GM12878 (cell line): ENCODE measurements at regions not wholly inside any gene's neighbourhood (a gene's known extent, or its start where the extent isn't known, plus 50 kb on each side); places are given as distances from the start of the nearest gene placed in this dataset.

Experiments
- ATAC-seq: fragments of 200-7000 bp; cut with Tn5 transposase; 3 replicates; pipeline ENCODE4 v1.9.1; 2020; ENCODE audit warnings: mild to moderate bottlenecking, moderate library complexity
- BruUV-seq: library from RNA; stranded (reverse); fragments of 400-500 nt; replicated peaks from 2 replicates; lab custom pipeline; 2021; lab: Mats Ljungman, UMichigan
- CTCF ChIA-PET: fragments of 300-600 bp; sonication (Branson Sonifier 250); formaldehyde crosslinking; extraction: SDS; loops from one replicate; lab custom pipeline; 2021; ENCODE audit warnings: inconsistent platforms; lab: Yijun Ruan, JAX
- POLR2A ChIA-PET: fragments of 350-600 bp; formaldehyde crosslinking; extraction: SDS; loops from one replicate; lab custom pipeline; 2021; ENCODE audit warnings: inconsistent platforms; lab: Charles Lee
- RAD21 ChIA-PET: fragments of 300-600 bp; sonication (Branson Sonifier 250); formaldehyde crosslinking; loops from one replicate; lab custom pipeline; 2023; ENCODE audit warnings: antibody characterized with exemption; ENCODE audit not compliant: unreplicated experiment; lab: Charles Lee
- SMC1A ChIA-PET: fragments of 300-600 bp; sonication (Branson Sonifier 250); formaldehyde crosslinking; loops from one replicate; lab custom pipeline; 2023; ENCODE audit not compliant: unreplicated experiment, uncharacterized antibody; lab: Charles Lee
- DNase-seq: peaks from one replicate; pipeline ENCODE4 v3.0.0-alpha.2; 2011; ENCODE audit warnings: low read depth, low spot score
- FAIRE-seq: peaks from 3 replicates; lab custom pipeline; 2011; peaks lifted over from hg19 to GRCh38; lab: Jason Lieb, UNC
- H2AFZ ChIP-seq: 2 replicates; pipeline ENCODE4 v1.6.0; 2011; ENCODE audit warnings: low read depth, low read length, control low read depth; ENCODE audit not compliant: control insufficient read depth
- H3K27ac ChIP-seq: 2 replicates; pipeline ENCODE4 v1.5.1; 2011; ENCODE audit warnings: control low read depth; ENCODE audit not compliant: control insufficient read depth, insufficient read depth
- H3K27me3 ChIP-seq, 2 experiments: replicated peaks in 1 of 2; 2 replicates each; pipeline versions ENCODE4 v1.6.0 to v1.6.1; 2011; ENCODE audit warnings: low read length in 1 of 2; ENCODE audit not compliant: control insufficient read depth in 2 of 2, insufficient read depth in 2 of 2
- H3K36me3 ChIP-seq, 2 experiments: 2 replicates each; pipeline ENCODE4 v1.5.1; 2011; ENCODE audit warnings: low read length in 1 of 2; ENCODE audit not compliant: control insufficient read depth in 2 of 2, insufficient read depth in 2 of 2
- H3K4me1 ChIP-seq: 2 replicates; pipeline ENCODE4 v1.6.1; 2011; ENCODE audit warnings: mild to moderate bottlenecking, low read length, moderate library complexity, mixed read lengths; ENCODE audit not compliant: control insufficient read depth, insufficient read depth
- H3K4me2 ChIP-seq: 2 replicates; pipeline ENCODE4 v1.6.0; 2011; ENCODE audit warnings: control low read depth; ENCODE audit not compliant: control insufficient read depth, insufficient read depth
- H3K4me3 ChIP-seq: fragments of 200-600 bp; sonication (generic); 2 replicates; pipeline ENCODE4 v1.5.1; 2016
- H3K79me2 ChIP-seq: 2 replicates; pipeline ENCODE4 v1.6.0; 2011; ENCODE audit warnings: low read length; ENCODE audit not compliant: control insufficient read depth, insufficient read depth
- H3K9ac ChIP-seq: 2 replicates; pipeline ENCODE4 v1.8.0; 2011; ENCODE audit warnings: low read length, control low read depth, mixed read lengths; ENCODE audit not compliant: control insufficient read depth, insufficient read depth
- H3K9me3 ChIP-seq: replicated peaks from 3 replicates; pipeline ENCODE4 v1.5.1; 2011; ENCODE audit warnings: mild to moderate bottlenecking, low read length; ENCODE audit not compliant: control insufficient read depth, insufficient read depth
- H4K20me1 ChIP-seq: 2 replicates; pipeline ENCODE4 v1.6.0; 2011; ENCODE audit not compliant: control insufficient read depth, insufficient read depth
- BACH1 ChIP-seq: fragments of 450-650 bp; IDR thresholded peaks from 2 replicates; pipeline ENCODE4 v1.6.1; 2017; ENCODE audit warnings: mild to moderate bottlenecking, borderline replicate concordance
- CBX5 ChIP-seq: sonication (generic); IDR thresholded peaks from 2 replicates; pipeline ENCODE4 v1.6.1; 2016; ENCODE audit warnings: low read depth, moderate library complexity, mild to moderate bottlenecking, inconsistent platforms
- CEBPZ ChIP-seq: fragments of 150-350 bp; IDR thresholded peaks from 2 replicates; pipeline ENCODE4 v1.6.1; 2016; ENCODE audit warnings: low read depth, low read length
- CUX1 ChIP-seq: IDR thresholded peaks from 2 replicates; pipeline ENCODE4 v1.6.1; 2012; ENCODE audit warnings: improper control_type of control experiment, low read depth, low read length; ENCODE audit not compliant: insufficient replicate concordance
- KDM1A ChIP-seq: fragments of 200-600 bp; sonication (generic); IDR thresholded peaks from 2 replicates; pipeline ENCODE4 v1.6.1; 2016; ENCODE audit warnings: borderline replicate concordance
- MXI1 ChIP-seq: fragments of 150-350 bp; IDR thresholded peaks from 2 replicates; pipeline ENCODE4 v1.6.1; 2011; ENCODE audit warnings: low read depth, mild to moderate bottlenecking, inconsistent platforms, low read length, improper control_type of control experiment
- NFIC ChIP-seq: IDR thresholded peaks from 2 replicates; pipeline ENCODE4 v1.6.1; 2012; ENCODE audit warnings: low read depth, mild to moderate bottlenecking, inconsistent platforms, low read length, moderate library complexity
- NR2C2 ChIP-seq: IDR thresholded peaks from 2 replicates; pipeline ENCODE4 v1.6.1; 2011; ENCODE audit warnings: borderline replicate concordance, low read depth; ENCODE audit not compliant: control insufficient read depth, insufficient read length
- NRF1 ChIP-seq: conservative IDR thresholded peaks from 2 replicates; pipeline ENCODE4 v1.6.1; 2011; ENCODE audit warnings: mild to moderate bottlenecking, low read depth, low read length, improper control_type of control experiment
- RELA ChIP-seq: fragments of 450-650 bp; IDR thresholded peaks from 2 replicates; pipeline ENCODE4 v1.8.0; 2014; ENCODE audit warnings: borderline replicate concordance; ENCODE audit not compliant: partially characterized antibody
- SIN3A ChIP-seq: IDR thresholded peaks from 2 replicates; pipeline ENCODE4 v1.6.1; 2012; ENCODE audit warnings: low read depth, low read length, improper control_type of control experiment
- SRF ChIP-seq, 2 experiments: IDR thresholded peaks; 2 replicates each; pipeline ENCODE4 v1.6.1; 2011; ENCODE audit warnings: low read depth in 2 of 2, low read length in 2 of 2, mild to moderate bottlenecking in 1 of 2, moderate library complexity in 1 of 2
- STAT3 ChIP-seq: IDR thresholded peaks from 2 replicates; pipeline ENCODE4 v1.6.1; 2011; ENCODE audit warnings: low read depth, low read length, improper control_type of control experiment
- SUZ12 ChIP-seq: fragments of 200-600 bp; sonication (generic); IDR thresholded peaks from one replicate; pipeline ENCODE4 v1.6.1; 2018; ENCODE audit warnings: antibody characterized with exemption, mild to moderate bottlenecking; ENCODE audit not compliant: unreplicated experiment
- WRNIP1 ChIP-seq: IDR thresholded peaks from 2 replicates; pipeline ENCODE4 v1.6.1; 2011; ENCODE audit warnings: low read depth, low read length, improper control_type of control experiment, borderline replicate concordance
- WGBS: methylation state at CpG from one replicate; pipeline ENCODE4 v1.1.6; 2016; ENCODE audit warnings: low lambda C conversion rate; ENCODE audit not compliant: insufficient replicate concordance, insufficient coverage; ENCODE audit errors: missing lambda C conversion rate; 5-methylcytosine and 5-hydroxymethylcytosine counted together
- in situ Hi-C: fragments of 300-500 bp; cut with MboI; formaldehyde crosslinking; loops from 9 replicates; pipeline ENCODE4 v1.14.3; 2018; ENCODE audit warnings: mixed read lengths
- intact Hi-C: fragments of 100-400 bp; cut with micrococcal nuclease; formaldehyde crosslinking; loops from one replicate; pipeline ENCODE4 v1.14.2; 2022; ENCODE audit not compliant: unreplicated experiment

- H3K9me3 ChIP-seq: no peaks in the 10 kb centered on the region
- no peak overlapping the region for H3K9ac ChIP-seq
- FAIRE-seq: no peak
- H4K20me1 ChIP-seq: no peaks in the 10 kb centered on the region
- POLR2A ChIA-PET: no interaction called here
- CTCF ChIA-PET: no interaction called here
- H3K27me3 ChIP-seq: no peaks in the 10 kb centered on the region
- RAD21 ChIA-PET: no interaction called here
- H3K36me3 ChIP-seq: no peaks in the 10 kb centered on the region
- H3K4me2 ChIP-seq: no peak overlapping the region
- no peak for DNase-seq
- no peak overlapping the region for H3K27ac ChIP-seq
- no peaks in the 10 kb centered on the region for H3K79me2 ChIP-seq
- no peak overlapping the region for H3K4me3 ChIP-seq
- SMC1A ChIA-PET: interaction anchor here (0.9 kb wide), 1 partner anchor 13 kb away, joined by 3 read pairs; no protein-coding TSS in a partner anchor
- in situ Hi-C loops (no loop called here), intact Hi-C loops (no loop called here)
- H3K4me1 ChIP-seq: no peaks in the 10 kb centered on the region
- 8% methylated on average over 10 of the region's 10 CpGs for WGBS
- no peak overlapping the region for H2AFZ ChIP-seq
- no peak for ATAC-seq
- no TSS peak for BruUV-seq
- no peak for TF ChIP-seq MXI1
- no peak for TF ChIP-seq BACH1
- no peak for TF ChIP-seq STAT3
- no peak for TF ChIP-seq CBX5
- no peak for TF ChIP-seq CEBPZ
- no peak for TF ChIP-seq KDM1A
- TF ChIP-seq NRF1: no peak
- no peak for TF ChIP-seq SUZ12
- TF ChIP-seq RELA: no peak
- no peak for TF ChIP-seq NR2C2
- TF ChIP-seq CUX1: no peak
- no peak for TF ChIP-seq NFIC
- TF ChIP-seq SRF (IDR thresholded peaks at IDR 0.05; ENCODE audit: low read depth in 2 of 2, low read length in 2 of 2): no peak
- TF ChIP-seq SIN3A: no peak
- TF ChIP-seq WRNIP1: no peak
These were observed 122.8 kb downstream of the C6orf118 start for GRCh38 chr6:165186441-165187205.
